ENCODE measurements at regions not wholly inside any gene's neighbourhood (a gene's known extent, or its start where the extent isn't known, plus 50 kb on each side); places are given as distances from the start of the nearest gene placed in this dataset.

- no peak for DNase-seq
Measured at GRCh38 chr21:24188506-24188905, 1418.8 kb downstream of the MRPL39 start.

- no peak for DNase-seq
Measured at GRCh38 chr21:24183077-24183476, 1424.2 kb downstream of the MRPL39 start.

- no peak for DNase-seq
Measured at GRCh38 chr21:24179110-24179509, 1428.2 kb downstream of the MRPL39 start.

GRCh38 chr21:24175106-24175505 lies 1432.2 kb downstream of the MRPL39 start:
- DNase-seq, result no peak

GRCh38 chr21:24171736-24172135 lies 1435.5 kb downstream of the MRPL39 start:
- no peak for DNase-seq

GRCh38 chr21:24163539-24163938 lies 1443.7 kb downstream of the MRPL39 start:
- no peak for DNase-seq

- DNase-seq, result no peak
Measured at GRCh38 chr21:24160528-24160927, 1446.8 kb downstream of the MRPL39 start.

- no peak for DNase-seq
Measured at GRCh38 chr21:24153137-24153536, 1454.1 kb downstream of the MRPL39 start.

- DNase-seq, result no peak
Measured at GRCh38 chr21:24150753-24151152, 1456.5 kb downstream of the MRPL39 start.

- no peak for DNase-seq
Measured at GRCh38 chr21:24148461-24148860, 1458.8 kb downstream of the MRPL39 start.

GRCh38 chr21:24147674-24148073 lies 1459.6 kb downstream of the MRPL39 start:
- no peak for DNase-seq

GRCh38 chr21:24131056-24131455 lies 1476.2 kb downstream of the MRPL39 start:
- DNase-seq, result no peak

GRCh38 chr21:24127651-24128050 lies 1479.6 kb downstream of the MRPL39 start:
- no peak for DNase-seq

- no peak for DNase-seq
Measured at GRCh38 chr21:24123785-24124184, 1483.5 kb downstream of the MRPL39 start.

GRCh38 chr21:24118738-24119459 lies 1488.4 kb downstream of the MRPL39 start:
- no peak for DNase-seq

- no peak for DNase-seq
Measured at GRCh38 chr21:24115141-24115540, 1492.1 kb downstream of the MRPL39 start.

- no peak for DNase-seq
Measured at GRCh38 chr21:24112020-24112419, 1495.3 kb downstream of the MRPL39 start.

- DNase-seq, result no peak
Measured at GRCh38 chr21:24110846-24111245, 1496.4 kb downstream of the MRPL39 start.

- DNase-seq, result no peak
Measured at GRCh38 chr21:24097181-24097580, 1510.1 kb downstream of the MRPL39 start.

GRCh38 chr21:24096651-24097050 lies 1510.6 kb downstream of the MRPL39 start:
- no peak for DNase-seq

- DNase-seq, result no peak
Measured at GRCh38 chr21:24093032-24093431, 1514.2 kb downstream of the MRPL39 start.

- DNase-seq, result no peak
Measured at GRCh38 chr21:24076179-24076578, 1531.1 kb downstream of the MRPL39 start.

GRCh38 chr21:24055696-24056095 lies 1551.6 kb downstream of the MRPL39 start:
- DNase-seq, result no peak

GRCh38 chr21:24050231-24050630 lies 1557.0 kb downstream of the MRPL39 start:
- DNase-seq, result no peak

GRCh38 chr21:24046829-24047443 lies 1560.3 kb downstream of the MRPL39 start:
- DNase-seq, result no peak

All from NCI-H2029 treated with DMSO at 0.1 percent for 48 hours (cell line).